ENCODE measurements at regions not wholly inside any gene's neighbourhood (a gene's known extent, or its start where the extent isn't known, plus 50 kb on each side); places are given as distances from the start of the nearest gene placed in this dataset.
"Not testable (repeated sequence)": the region's sequence is repeated elsewhere in the genome, so short reads cannot be mapped to it uniquely, and the experiment has no call there.

- H3K27ac Mint-ChIP-seq; CTCF ChIA-PET; H3K36me3 ChIP-seq (ENCODE audit: control insufficient read depth in 2 of 3, insufficient read depth in 3 of 3, low read length in 3 of 3); DNase-seq; H3K9me3 ChIP-seq (ENCODE audit: control insufficient read depth in 2 of 3, low read length in 3 of 3); H3K27me3 ChIP-seq (ENCODE audit: control insufficient read depth in 2 of 2, insufficient read depth in 2 of 2, low read length in 2 of 2); H3K4me3 ChIP-seq (ENCODE audit: low read length); POLR2A ChIA-PET; H3K27me3 Mint-ChIP-seq; H3K9me3 Mint-ChIP-seq; ATAC-seq; H3K27ac ChIP-seq (ENCODE audit: low read depth, low read length); H3K4me1 ChIP-seq (ENCODE audit: control insufficient read depth in 2 of 2, insufficient read depth in 2 of 2, low read length in 2 of 2); H3K4me1 Mint-ChIP-seq; H3K36me3 Mint-ChIP-seq; intact Hi-C loops (cut with micrococcal nuclease); H3K4me3 Mint-ChIP-seq: not testable (repeated sequence)
Measured at GRCh38 chr7:56823231-56823630, 309.0 kb downstream of the ZNF479 start.

GRCh38 chr7:56822153-56822552 is 310.1 kb downstream of the ZNF479 start:
- H3K9me3 ChIP-seq (ENCODE audit: control insufficient read depth in 2 of 3, low read length in 3 of 3); POLR2A ChIA-PET; H3K36me3 Mint-ChIP-seq; H3K9me3 Mint-ChIP-seq; H3K4me1 ChIP-seq (ENCODE audit: control insufficient read depth in 2 of 2, insufficient read depth in 2 of 2, low read length in 2 of 2); intact Hi-C loops (cut with micrococcal nuclease); H3K36me3 ChIP-seq (ENCODE audit: control insufficient read depth in 2 of 3, insufficient read depth in 3 of 3, low read length in 3 of 3); CTCF ChIA-PET; H3K4me1 Mint-ChIP-seq; H3K27me3 Mint-ChIP-seq; H3K27me3 ChIP-seq (ENCODE audit: control insufficient read depth in 2 of 2, insufficient read depth in 2 of 2, low read length in 2 of 2); DNase-seq; H3K4me3 ChIP-seq (ENCODE audit: low read length); H3K27ac Mint-ChIP-seq; ATAC-seq; H3K27ac ChIP-seq (ENCODE audit: low read depth, low read length); H3K4me3 Mint-ChIP-seq: not testable (repeated sequence)

GRCh38 chr7:56821561-56821960 is 310.7 kb downstream of the ZNF479 start:
- H3K36me3 ChIP-seq (ENCODE audit: control insufficient read depth in 2 of 3, insufficient read depth in 3 of 3, low read length in 3 of 3); H3K9me3 ChIP-seq (ENCODE audit: control insufficient read depth in 2 of 3, low read length in 3 of 3); H3K27ac ChIP-seq (ENCODE audit: low read depth, low read length); H3K27me3 ChIP-seq (ENCODE audit: control insufficient read depth in 2 of 2, insufficient read depth in 2 of 2, low read length in 2 of 2); H3K4me3 Mint-ChIP-seq; H3K27ac Mint-ChIP-seq; ATAC-seq; H3K36me3 Mint-ChIP-seq; H3K27me3 Mint-ChIP-seq; intact Hi-C loops (cut with micrococcal nuclease); POLR2A ChIA-PET; H3K9me3 Mint-ChIP-seq; H3K4me1 Mint-ChIP-seq; CTCF ChIA-PET; DNase-seq; H3K4me3 ChIP-seq (ENCODE audit: low read length); H3K4me1 ChIP-seq (ENCODE audit: control insufficient read depth in 2 of 2, insufficient read depth in 2 of 2, low read length in 2 of 2): not testable (repeated sequence)

DNA sequence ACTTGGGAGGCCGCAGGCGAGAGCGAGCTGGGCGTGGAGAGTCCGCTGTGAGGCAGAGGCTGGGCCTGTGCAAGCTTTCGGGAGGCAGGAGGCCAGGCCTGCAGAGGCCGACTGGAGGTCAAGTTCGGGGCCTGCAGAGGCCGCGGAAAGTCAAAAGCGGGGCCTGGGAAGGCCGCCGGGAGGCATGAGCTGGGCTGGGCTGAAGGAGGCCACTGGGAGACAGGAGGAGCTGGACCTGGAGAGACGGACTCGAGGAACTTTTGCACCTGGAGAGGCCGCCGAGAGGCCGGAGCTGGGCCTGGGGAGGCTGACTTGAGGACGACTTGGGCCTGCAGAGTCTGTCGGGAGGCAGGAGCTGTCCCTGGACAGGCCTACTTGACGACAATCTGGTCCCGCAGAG is 314.0 kb downstream of the ZNF479 start:
- H3K27ac ChIP-seq (ENCODE audit: low read depth, low read length); CTCF ChIA-PET; ATAC-seq; H3K36me3 Mint-ChIP-seq; H3K27me3 Mint-ChIP-seq; DNase-seq; H3K27ac Mint-ChIP-seq; H3K9me3 Mint-ChIP-seq; H3K27me3 ChIP-seq (ENCODE audit: control insufficient read depth in 2 of 2, insufficient read depth in 2 of 2, low read length in 2 of 2); intact Hi-C loops (cut with micrococcal nuclease); POLR2A ChIA-PET; H3K36me3 ChIP-seq (ENCODE audit: control insufficient read depth in 2 of 3, insufficient read depth in 3 of 3, low read length in 3 of 3); H3K9me3 ChIP-seq (ENCODE audit: control insufficient read depth in 2 of 3, low read length in 3 of 3); H3K4me3 Mint-ChIP-seq; H3K4me1 Mint-ChIP-seq; H3K4me3 ChIP-seq (ENCODE audit: low read length); H3K4me1 ChIP-seq (ENCODE audit: control insufficient read depth in 2 of 2, insufficient read depth in 2 of 2, low read length in 2 of 2): not testable (repeated sequence)

DNA sequence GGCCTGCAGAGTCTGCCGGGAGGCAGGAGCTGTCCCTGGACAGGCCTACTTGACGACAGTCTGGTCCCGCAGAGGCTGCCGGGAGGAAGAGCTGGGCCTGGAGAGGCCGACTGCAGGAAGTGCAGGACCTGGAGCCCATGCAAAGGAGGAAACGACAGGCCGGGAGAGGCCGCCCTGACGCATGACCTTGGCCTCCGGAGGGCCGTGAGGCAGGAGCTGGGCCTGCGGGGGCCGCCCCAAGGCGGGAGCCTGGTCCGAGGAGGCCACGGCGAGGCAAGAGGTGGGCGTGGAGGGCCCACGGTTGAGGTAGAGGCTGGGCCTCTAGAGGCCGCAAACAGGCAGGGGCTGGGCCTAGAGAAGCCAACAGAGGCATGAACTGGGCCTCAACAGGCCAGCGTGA is 317.3 kb downstream of the ZNF479 start:
- H3K9me3 ChIP-seq (ENCODE audit: control insufficient read depth in 2 of 3, low read length in 3 of 3); H3K4me3 ChIP-seq (ENCODE audit: low read length); H3K27ac Mint-ChIP-seq; H3K4me1 Mint-ChIP-seq; H3K27me3 ChIP-seq (ENCODE audit: control insufficient read depth in 2 of 2, insufficient read depth in 2 of 2, low read length in 2 of 2); H3K4me1 ChIP-seq (ENCODE audit: control insufficient read depth in 2 of 2, insufficient read depth in 2 of 2, low read length in 2 of 2); H3K4me3 Mint-ChIP-seq; POLR2A ChIA-PET; H3K27ac ChIP-seq (ENCODE audit: low read depth, low read length); CTCF ChIA-PET; ATAC-seq; DNase-seq; H3K36me3 ChIP-seq (ENCODE audit: control insufficient read depth in 2 of 3, insufficient read depth in 3 of 3, low read length in 3 of 3); intact Hi-C loops (cut with micrococcal nuclease); H3K36me3 Mint-ChIP-seq; H3K27me3 Mint-ChIP-seq: not testable (repeated sequence)
- peaks cover 0 to 10% (median 0%) of the 10 kb centered on the region in 11 donors for H3K9me3 Mint-ChIP-seq

DNA sequence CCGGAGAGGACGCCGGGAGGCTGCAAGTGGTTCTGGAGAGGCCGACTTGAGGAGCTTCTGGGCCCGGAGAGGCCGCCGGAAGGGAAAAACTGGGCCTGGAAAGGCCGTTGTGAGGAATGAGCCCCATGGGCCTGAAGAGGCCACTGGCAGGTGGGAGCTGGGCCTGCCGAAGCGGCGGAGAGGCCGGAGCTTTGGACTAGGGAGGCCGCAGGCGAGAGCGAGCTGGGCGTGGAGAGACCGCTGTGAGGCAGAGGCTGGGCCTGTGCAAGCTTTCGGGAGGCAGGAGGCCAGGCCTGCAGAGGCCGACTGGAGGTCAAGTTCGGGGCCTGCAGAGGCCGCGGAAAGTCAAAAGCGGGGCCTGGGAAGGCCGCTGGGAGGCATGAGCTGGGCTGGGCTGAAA is 317.8 kb downstream of the ZNF479 start:
- H3K4me1 Mint-ChIP-seq, POLR2A ChIA-PET, DNase-seq: not testable (repeated sequence)

DNA sequence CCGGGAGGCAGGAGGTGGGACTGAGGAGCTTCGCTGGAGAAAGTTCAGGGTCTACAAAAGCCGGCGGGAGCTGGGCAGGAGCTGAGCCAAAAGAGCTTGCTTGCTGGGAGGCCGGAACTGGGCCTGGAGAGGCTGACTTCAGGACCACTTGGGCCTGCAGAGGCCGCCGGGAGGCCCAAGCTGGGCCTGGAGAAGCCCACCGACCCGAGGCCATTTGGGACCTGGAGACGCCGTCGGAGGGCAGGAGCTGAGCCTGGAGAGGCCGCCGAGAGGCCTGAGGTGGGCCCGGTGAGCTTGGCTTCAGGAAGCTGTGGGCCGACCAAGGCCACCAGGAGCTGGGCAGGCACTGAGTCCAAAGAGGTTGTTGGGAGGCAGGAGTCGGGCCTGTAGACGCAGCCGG is 318.3 kb downstream of the ZNF479 start:
- POLR2A ChIA-PET; H3K27me3 Mint-ChIP-seq; H3K4me3 Mint-ChIP-seq; H3K27ac Mint-ChIP-seq; ATAC-seq; H3K4me1 Mint-ChIP-seq; H3K27me3 ChIP-seq (ENCODE audit: control insufficient read depth in 2 of 2, insufficient read depth in 2 of 2, low read length in 2 of 2); H3K4me3 ChIP-seq (ENCODE audit: low read length); H3K9me3 ChIP-seq (ENCODE audit: control insufficient read depth in 2 of 3, low read length in 3 of 3); H3K4me1 ChIP-seq (ENCODE audit: control insufficient read depth in 2 of 2, insufficient read depth in 2 of 2, low read length in 2 of 2); CTCF ChIA-PET; intact Hi-C loops (cut with micrococcal nuclease); H3K36me3 ChIP-seq (ENCODE audit: control insufficient read depth in 2 of 3, insufficient read depth in 3 of 3, low read length in 3 of 3); H3K36me3 Mint-ChIP-seq; DNase-seq; H3K27ac ChIP-seq (ENCODE audit: low read depth, low read length): not testable (repeated sequence)
- peaks cover 0 to 10% (median 0%) of the 10 kb centered on the region in 11 donors for H3K9me3 Mint-ChIP-seq

More for the DNA sequence above, 317.8 kb downstream of the ZNF479 start:
- H3K4me3 Mint-ChIP-seq; H3K27ac Mint-ChIP-seq; H3K27me3 Mint-ChIP-seq; intact Hi-C loops (cut with micrococcal nuclease); CTCF ChIA-PET; H3K27me3 ChIP-seq (ENCODE audit: control insufficient read depth in 2 of 2, insufficient read depth in 2 of 2, low read length in 2 of 2); H3K36me3 ChIP-seq (ENCODE audit: control insufficient read depth in 2 of 3, insufficient read depth in 3 of 3, low read length in 3 of 3); H3K36me3 Mint-ChIP-seq; H3K4me1 ChIP-seq (ENCODE audit: control insufficient read depth in 2 of 2, insufficient read depth in 2 of 2, low read length in 2 of 2); H3K9me3 ChIP-seq (ENCODE audit: control insufficient read depth in 2 of 3, low read length in 3 of 3); ATAC-seq; H3K27ac ChIP-seq (ENCODE audit: low read depth, low read length); H3K4me3 ChIP-seq (ENCODE audit: low read length): not testable (repeated sequence)
- H3K9me3 Mint-ChIP-seq = peaks cover 0 to 10% (median 0%) of the 10 kb centered on the region in 11 donors

All from naive thymus-derived CD4-positive, alpha-beta T cell (primary cell).